ENCODE measurements at regions not wholly inside any gene's neighbourhood (a gene's known extent, or its start where the extent isn't known, plus 50 kb on each side); places are given as distances from the start of the nearest gene placed in this dataset.

GRCh38 chr10:121265360-121266123 lies 332.7 kb downstream of the FGFR2 start:
- H3K4me1 Mint-ChIP-seq: no peaks in the 10 kb centered on the region
- H3K36me3 Mint-ChIP-seq: no peaks in the 10 kb centered on the region
- Histone ChIP-seq H3K27me3 (ENCODE audit: insufficient read depth, low read length) (no peaks in the 10 kb centered on the region), H3K27ac (ENCODE audit: low read depth, low read length) (no peak overlapping the region), H3K4me3 (ENCODE audit: low read length in 2 of 2) (no peak overlapping the region), H3K4me1 (ENCODE audit: insufficient read depth, low read length) (no peaks in the 10 kb centered on the region), H3K36me3 (ENCODE audit: insufficient read depth, low read length) (no peaks in the 10 kb centered on the region), H3K9me3 (ENCODE audit: control insufficient read depth in 1 of 2, low read length in 2 of 2) (no peaks in the 10 kb centered on the region)
- H3K4me3 Mint-ChIP-seq: no peak overlapping the region
- DNase-seq: no peak
- CTCF ChIA-PET (ENCODE audit: partially characterized antibody): no interaction called here
- H3K9me3 Mint-ChIP-seq: peaks cover 0 to 5% (median 0%) of the 10 kb centered on the region in 8 donors
- H3K27ac Mint-ChIP-seq: no peak overlapping the region
- POLR2A ChIA-PET (ENCODE audit: partially characterized antibody): no interaction called here
- H3K27me3 Mint-ChIP-seq: peaks cover 0 to 1% of the 10 kb centered on the region in 2 donors
- intact Hi-C loops (cut with micrococcal nuclease): no loop called here

DNA sequence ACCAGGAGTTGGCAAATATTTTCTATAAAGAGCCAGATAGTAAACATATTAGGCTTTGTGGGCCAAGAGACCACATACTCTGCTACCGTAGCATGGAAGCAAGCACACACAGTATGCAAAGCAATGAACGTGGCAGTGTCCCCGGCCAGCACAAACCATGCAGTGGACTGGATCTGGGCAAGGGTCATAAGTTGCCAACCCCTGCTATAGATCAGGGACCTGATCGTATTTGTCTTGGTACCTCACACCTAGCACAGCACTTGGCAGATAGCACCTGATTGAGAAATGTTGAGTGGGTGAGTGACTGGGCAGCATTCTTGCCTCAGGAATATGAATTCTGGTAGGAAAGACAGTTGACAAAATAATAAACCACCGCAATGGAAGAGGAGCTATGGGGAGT lies 331.9 kb downstream of the FGFR2 start:
- no peaks in the 10 kb centered on the region for H3K9me3 ChIP-seq (ENCODE audit: control insufficient read depth in 1 of 2, low read length in 2 of 2)
- H3K4me1 ChIP-seq (ENCODE audit: insufficient read depth, low read length): no peaks in the 10 kb centered on the region
- intact Hi-C loops (cut with micrococcal nuclease): no loop called here
- Mint-ChIP-seq H3K4me1 (no peaks in the 10 kb centered on the region), H3K9me3 (peaks cover 0 to 5% (median 0%) of the 10 kb centered on the region in 8 donors), H3K27ac (no peak overlapping the region), H3K27me3 (no peaks in the 10 kb centered on the region), H3K36me3 (no peaks in the 10 kb centered on the region), H3K4me3 (no peak overlapping the region)
- H3K27ac ChIP-seq (ENCODE audit: low read depth, low read length): no peak overlapping the region
- H3K36me3 ChIP-seq (ENCODE audit: insufficient read depth, low read length): no peaks in the 10 kb centered on the region
- H3K27me3 ChIP-seq (ENCODE audit: insufficient read depth, low read length): no peaks in the 10 kb centered on the region
- DNase-seq: no peak
- CTCF ChIA-PET (ENCODE audit: partially characterized antibody): no interaction called here
- POLR2A ChIA-PET (ENCODE audit: partially characterized antibody): no interaction called here
- no peak overlapping the region for H3K4me3 ChIP-seq (ENCODE audit: low read length in 2 of 2)

- Histone ChIP-seq H3K36me3 (ENCODE audit: insufficient read depth, low read length) (no peaks in the 10 kb centered on the region), H3K4me1 (ENCODE audit: insufficient read depth, low read length) (no peaks in the 10 kb centered on the region), H3K9me3 (ENCODE audit: control insufficient read depth in 1 of 2, low read length in 2 of 2) (no peaks in the 10 kb centered on the region), H3K27ac (ENCODE audit: low read depth, low read length) (no peak overlapping the region), H3K4me3 (ENCODE audit: low read length in 2 of 2) (no peak overlapping the region), H3K27me3 (ENCODE audit: insufficient read depth, low read length) (no peaks in the 10 kb centered on the region)
- no peak for DNase-seq
- H3K4me1 Mint-ChIP-seq: no peaks in the 10 kb centered on the region
- peaks cover 0 to 5% (median 0%) of the 10 kb centered on the region in 8 donors for H3K9me3 Mint-ChIP-seq
- POLR2A ChIA-PET (ENCODE audit: partially characterized antibody): no interaction called here
- no peak overlapping the region for H3K27ac Mint-ChIP-seq
- H3K27me3 Mint-ChIP-seq: no peaks in the 10 kb centered on the region
- no peaks in the 10 kb centered on the region for H3K36me3 Mint-ChIP-seq
- intact Hi-C loops (cut with micrococcal nuclease): no loop called here
- CTCF ChIA-PET (ENCODE audit: partially characterized antibody): no interaction called here
- H3K4me3 Mint-ChIP-seq: no peak overlapping the region
These were observed 330.8 kb downstream of the FGFR2 start for GRCh38 chr10:121267236-121268003.

DNA sequence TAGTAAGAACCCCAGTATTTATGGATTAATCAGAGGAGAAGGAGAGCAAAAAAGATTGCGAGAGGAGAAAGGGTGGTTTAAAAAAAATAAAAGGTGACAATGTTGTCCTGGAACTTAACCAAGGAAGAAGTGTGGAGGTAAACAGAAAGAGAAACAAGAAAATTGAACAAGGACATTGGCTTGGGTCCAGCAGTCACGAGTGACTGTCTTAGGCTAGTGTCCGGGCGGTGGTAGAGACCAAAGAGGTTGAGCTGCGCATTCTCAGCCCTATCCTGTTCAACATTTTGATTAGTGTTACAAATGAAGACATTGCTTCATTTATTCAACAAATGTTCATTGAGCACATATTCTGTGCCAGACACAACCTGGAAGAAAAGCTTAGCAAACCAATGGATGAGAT lies 329.9 kb downstream of the FGFR2 start:
- Mint-ChIP-seq H3K27me3 (no peaks in the 10 kb centered on the region), H3K9me3 (peaks cover 0 to 5% (median 0%) of the 10 kb centered on the region in 8 donors), H3K27ac (no peak overlapping the region), H3K4me1 (no peaks in the 10 kb centered on the region), H3K4me3 (no peak overlapping the region), H3K36me3 (no peaks in the 10 kb centered on the region)
- Histone ChIP-seq H3K36me3 (ENCODE audit: insufficient read depth, low read length) (no peaks in the 10 kb centered on the region), H3K9me3 (ENCODE audit: control insufficient read depth in 1 of 2, low read length in 2 of 2) (no peaks in the 10 kb centered on the region), H3K4me1 (ENCODE audit: insufficient read depth, low read length) (no peaks in the 10 kb centered on the region), H3K27ac (ENCODE audit: low read depth, low read length) (no peak overlapping the region), H3K4me3 (ENCODE audit: low read length in 2 of 2) (no peak overlapping the region), H3K27me3 (ENCODE audit: insufficient read depth, low read length) (no peaks in the 10 kb centered on the region)
- no peak for DNase-seq
- ChIA-PET POLR2A (ENCODE audit: partially characterized antibody) (no interaction called here), CTCF (ENCODE audit: partially characterized antibody) (no interaction called here)
- intact Hi-C loops (cut with micrococcal nuclease): no loop called here

DNA sequence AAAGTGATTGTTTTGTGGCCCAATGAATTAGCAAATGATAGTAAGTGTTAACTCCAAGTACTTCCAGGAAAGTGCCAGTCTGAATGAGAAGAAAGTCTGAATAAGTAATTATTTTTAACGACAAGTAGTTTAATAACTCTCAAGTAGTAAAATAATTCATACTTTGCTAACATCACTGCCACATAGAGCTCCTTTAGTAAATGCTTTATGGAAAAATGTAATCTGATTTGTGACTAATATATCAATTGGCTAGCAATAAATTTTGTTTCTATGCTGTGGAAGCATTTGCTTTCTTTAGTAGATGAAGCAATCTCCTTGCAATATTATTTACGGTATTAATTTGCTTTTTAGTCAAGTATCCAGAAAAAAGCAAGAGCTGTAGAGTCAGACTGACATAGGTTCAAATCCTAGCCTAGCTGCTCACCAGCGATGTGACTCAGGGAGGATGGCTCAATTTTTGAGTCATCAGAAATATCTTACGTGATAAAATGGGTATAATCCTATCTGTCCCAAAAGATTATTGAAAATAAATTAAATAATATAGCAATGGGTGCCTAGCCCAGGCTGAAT lies 329.3 kb downstream of the FGFR2 start:
- no peaks in the 10 kb centered on the region for H3K36me3 ChIP-seq (ENCODE audit: insufficient read depth, low read length)
- no peak overlapping the region for H3K4me3 ChIP-seq (ENCODE audit: low read length in 2 of 2)
- H3K27me3 ChIP-seq (ENCODE audit: insufficient read depth, low read length): no peaks in the 10 kb centered on the region
- no peak overlapping the region for H3K27ac Mint-ChIP-seq
- no peak overlapping the region for H3K27ac ChIP-seq (ENCODE audit: low read depth, low read length)
- no peaks in the 10 kb centered on the region for H3K27me3 Mint-ChIP-seq
- intact Hi-C loops (cut with micrococcal nuclease): no loop called here
- CTCF ChIA-PET (ENCODE audit: partially characterized antibody): no interaction called here
- no peaks in the 10 kb centered on the region for H3K9me3 ChIP-seq (ENCODE audit: control insufficient read depth in 1 of 2, low read length in 2 of 2)
- no peaks in the 10 kb centered on the region for H3K4me1 Mint-ChIP-seq
- H3K36me3 Mint-ChIP-seq: no peaks in the 10 kb centered on the region
- no peaks in the 10 kb centered on the region for H3K4me1 ChIP-seq (ENCODE audit: insufficient read depth, low read length)
- H3K4me3 Mint-ChIP-seq: no peak overlapping the region
- POLR2A ChIA-PET (ENCODE audit: partially characterized antibody): no interaction called here
- no peak for DNase-seq
- H3K9me3 Mint-ChIP-seq: peaks cover 0 to 5% (median 0%) of the 10 kb centered on the region in 8 donors

GRCh38 chr10:121270906-121271305 lies 327.3 kb downstream of the FGFR2 start:
- Histone ChIP-seq H3K36me3 (ENCODE audit: insufficient read depth, low read length) (no peaks in the 10 kb centered on the region), H3K9me3 (ENCODE audit: control insufficient read depth in 1 of 2, low read length in 2 of 2) (no peaks in the 10 kb centered on the region), H3K4me3 (ENCODE audit: low read length in 2 of 2) (no peak overlapping the region), H3K27me3 (ENCODE audit: insufficient read depth, low read length) (no peaks in the 10 kb centered on the region), H3K4me1 (ENCODE audit: insufficient read depth, low read length) (no peaks in the 10 kb centered on the region), H3K27ac (ENCODE audit: low read depth, low read length) (no peak overlapping the region)
- intact Hi-C loops (cut with micrococcal nuclease): no loop called here
- no peaks in the 10 kb centered on the region for H3K4me1 Mint-ChIP-seq
- H3K27ac Mint-ChIP-seq: no peak overlapping the region
- POLR2A ChIA-PET (ENCODE audit: partially characterized antibody): no interaction called here
- DNase-seq: no peak
- no peak overlapping the region for H3K4me3 Mint-ChIP-seq
- CTCF ChIA-PET (ENCODE audit: partially characterized antibody): no interaction called here
- H3K36me3 Mint-ChIP-seq: no peaks in the 10 kb centered on the region
- H3K27me3 Mint-ChIP-seq: no peaks in the 10 kb centered on the region
- peaks cover 0 to 6% (median 0%) of the 10 kb centered on the region in 8 donors for H3K9me3 Mint-ChIP-seq

GRCh38 chr10:121276046-121276445 lies 322.2 kb downstream of the FGFR2 start:
- no peak overlapping the region for H3K4me3 Mint-ChIP-seq
- H3K9me3 ChIP-seq (ENCODE audit: control insufficient read depth in 1 of 2, low read length in 2 of 2): no peaks in the 10 kb centered on the region
- no peaks in the 10 kb centered on the region for H3K4me1 Mint-ChIP-seq
- H3K36me3 Mint-ChIP-seq: no peaks in the 10 kb centered on the region
- no peaks in the 10 kb centered on the region for H3K36me3 ChIP-seq (ENCODE audit: insufficient read depth, low read length)
- intact Hi-C loops (cut with micrococcal nuclease): no loop called here
- DNase-seq: no peak
- H3K27me3 Mint-ChIP-seq: no peaks in the 10 kb centered on the region
- no peak overlapping the region for H3K4me3 ChIP-seq (ENCODE audit: low read length in 2 of 2)
- H3K27me3 ChIP-seq (ENCODE audit: insufficient read depth, low read length): no peaks in the 10 kb centered on the region
- H3K27ac Mint-ChIP-seq: no peak overlapping the region
- peaks cover 0 to 9% (median 4%) of the 10 kb centered on the region in 8 donors for H3K9me3 Mint-ChIP-seq
- CTCF ChIA-PET (ENCODE audit: partially characterized antibody): no interaction called here
- POLR2A ChIA-PET (ENCODE audit: partially characterized antibody): no interaction called here
- H3K4me1 ChIP-seq (ENCODE audit: insufficient read depth, low read length): no peaks in the 10 kb centered on the region
- no peak overlapping the region for H3K27ac ChIP-seq (ENCODE audit: low read depth, low read length)

Data from CD4-positive, alpha-beta memory T cell (primary cell).